Activated T-helper 17 cell treated with anti-CD3 and anti-CD28 coated beads, Interleukin-2, amount 50 U/mL, for 72 hours (primary cell): ENCODE measurements at regions not wholly inside any gene's neighbourhood (a gene's known extent, or its start where the extent isn't known, plus 50 kb on each side); places are given as distances from the start of the nearest gene placed in this dataset.
"Not testable (repeated sequence)": the region's sequence is repeated elsewhere in the genome, so short reads cannot be mapped to it uniquely, and the experiment has no call there.

Experiments used
- ATAC-seq: fragments of 150-1000 bp; cut with Tn5 transposase; replicated peaks from 2 replicates; pipeline ENCODE4 v1.10.0; 2021; ENCODE audit warnings: mild to moderate bottlenecking, moderate library complexity
- H3K27ac Mint-ChIP-seq: one replicate; pipeline ENCODE4 v1.8.0; 2022; ENCODE audit warnings: mixed read lengths
- H3K27me3 Mint-ChIP-seq: one replicate; pipeline ENCODE4 v1.8.0; 2022; ENCODE audit warnings: mixed read lengths
- H3K36me3 Mint-ChIP-seq: one replicate; pipeline ENCODE4 v1.8.0; 2022; ENCODE audit warnings: low read depth, mild to moderate bottlenecking, mixed read lengths
- H3K4me1 Mint-ChIP-seq: one replicate; pipeline ENCODE4 v1.8.0; 2022; ENCODE audit warnings: mixed read lengths
- H3K4me3 Mint-ChIP-seq: one replicate; pipeline ENCODE4 v1.8.0; 2022; ENCODE audit warnings: mild to moderate bottlenecking, mixed read lengths
- H3K9me3 Mint-ChIP-seq: one replicate; pipeline ENCODE4 v1.8.0; 2022; ENCODE audit warnings: mixed read lengths

DNA sequence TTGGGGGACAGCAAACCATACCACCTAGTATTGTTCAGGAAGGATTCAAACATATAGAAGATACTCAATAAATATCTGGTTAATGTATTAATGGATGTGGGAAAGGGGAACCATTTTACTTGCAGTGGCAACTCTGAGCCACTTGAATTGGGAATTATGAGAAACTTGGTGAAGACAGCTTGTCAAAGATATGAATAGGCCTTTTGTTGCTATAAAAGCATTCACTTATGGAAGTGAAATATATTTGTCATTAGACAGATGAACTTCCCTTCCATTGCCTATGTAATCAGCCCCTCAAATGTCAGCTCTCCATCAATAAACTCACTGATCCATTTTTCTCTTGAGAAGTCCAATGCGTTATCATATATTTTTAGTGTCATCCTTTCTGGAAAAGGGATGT is 56.1 kb downstream of the GPR85 start:
- Mint-ChIP-seq H3K36me3 (no peaks in the 10 kb centered on the region), H3K4me3 (no peak overlapping the region), H3K27me3 (peaks cover 13% of the 10 kb centered on the region), H3K9me3 (no peaks in the 10 kb centered on the region), H3K27ac (no peak overlapping the region), H3K4me1 (no peaks in the 10 kb centered on the region)
- no peak for ATAC-seq

DNA sequence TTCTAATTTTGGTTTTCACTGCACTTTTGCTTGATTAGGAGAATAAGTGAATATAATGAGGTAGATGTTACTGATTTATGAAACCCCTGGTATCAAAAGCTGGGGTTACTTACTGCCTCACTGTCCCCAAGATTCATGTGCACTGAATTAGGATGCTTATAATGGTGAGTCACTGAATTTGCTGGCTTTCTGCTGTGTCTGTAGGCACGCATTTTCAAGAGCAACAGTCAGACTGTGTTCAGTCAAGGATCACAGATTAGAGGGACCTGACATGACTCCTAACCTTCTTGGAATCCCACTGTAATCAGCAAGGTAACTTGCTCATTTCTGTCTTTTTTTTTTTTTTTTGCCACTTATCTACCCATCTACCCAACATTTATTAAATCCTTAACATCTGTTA is 59.7 kb downstream of the GPR85 start:
- no peaks in the 10 kb centered on the region for H3K9me3 Mint-ChIP-seq
- H3K27ac Mint-ChIP-seq = no peak overlapping the region
- no peaks in the 10 kb centered on the region for H3K36me3 Mint-ChIP-seq
- H3K4me1 Mint-ChIP-seq = no peaks in the 10 kb centered on the region
- peaks cover 5% of the 10 kb centered on the region for H3K27me3 Mint-ChIP-seq
- ATAC-seq = no peak
- H3K4me3 Mint-ChIP-seq = no peak overlapping the region

DNA sequence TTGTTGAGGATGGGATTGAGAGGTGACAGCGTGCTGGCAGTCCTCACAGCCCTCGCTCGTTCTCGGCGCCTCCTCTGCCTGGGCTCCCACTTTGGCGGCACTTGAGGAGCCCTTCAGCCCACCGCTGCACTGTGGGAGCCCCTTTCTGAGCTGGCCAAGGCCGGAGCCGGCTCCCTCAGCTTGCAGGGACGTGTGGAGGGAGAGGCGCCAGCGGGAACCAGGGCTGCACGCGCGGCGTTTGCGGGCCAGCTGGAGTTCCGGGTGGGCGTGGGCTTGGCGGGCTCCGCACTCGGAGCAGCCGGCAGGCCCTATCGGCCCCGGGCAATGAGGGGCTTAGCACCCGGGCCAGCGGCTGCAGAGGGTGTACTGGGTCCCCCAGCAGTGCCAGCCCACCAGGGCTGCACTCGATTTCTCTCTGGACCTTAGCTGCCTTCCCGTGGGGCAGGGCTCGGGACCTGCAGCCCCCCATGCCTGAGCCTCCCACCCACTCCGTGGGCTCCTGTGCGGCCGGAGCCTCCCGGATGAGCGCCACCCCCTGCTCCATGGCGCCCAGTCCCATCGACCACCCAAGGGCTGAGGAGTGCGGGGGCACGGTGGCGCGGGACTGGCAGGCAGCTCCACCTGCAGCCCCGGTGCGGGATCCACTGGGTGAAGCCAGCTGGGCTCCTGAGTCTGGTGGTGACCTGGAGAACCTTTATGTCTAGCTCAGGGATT is 69.3 kb downstream of the GPR85 start:
- H3K27me3 Mint-ChIP-seq, ATAC-seq, H3K4me3 Mint-ChIP-seq, H3K4me1 Mint-ChIP-seq, H3K9me3 Mint-ChIP-seq, H3K36me3 Mint-ChIP-seq, H3K27ac Mint-ChIP-seq: not testable (repeated sequence)

DNA sequence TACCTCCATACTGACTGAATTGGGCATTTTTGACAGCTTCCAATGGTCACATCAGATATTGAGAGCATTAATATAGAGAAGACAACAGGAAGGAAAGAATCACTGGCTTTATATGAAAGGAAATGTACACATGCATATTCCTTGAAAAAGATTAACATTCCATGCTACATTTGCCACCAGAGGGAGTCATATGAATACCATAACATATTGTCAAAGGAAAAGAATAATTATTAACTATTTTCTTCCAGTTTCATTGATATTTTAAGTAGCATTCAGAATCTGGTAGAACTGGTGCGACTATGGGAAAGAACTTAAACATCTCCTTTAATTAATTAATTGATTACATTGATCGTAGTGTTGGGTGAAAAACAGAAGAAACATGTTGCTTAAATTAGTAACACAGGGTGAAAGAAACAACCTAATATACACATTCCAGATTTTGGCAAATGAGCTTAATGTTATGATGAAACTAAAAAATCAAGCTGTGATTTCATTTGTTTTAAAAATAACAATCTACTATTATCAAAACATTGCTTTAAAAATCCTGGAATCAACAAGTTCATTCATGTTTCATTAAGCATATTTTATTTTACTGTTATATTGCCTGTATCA is 71.5 kb downstream of the GPR85 start:
- H3K4me3 Mint-ChIP-seq = no peak overlapping the region
- peaks cover 9% of the 10 kb centered on the region for H3K9me3 Mint-ChIP-seq

DNA sequence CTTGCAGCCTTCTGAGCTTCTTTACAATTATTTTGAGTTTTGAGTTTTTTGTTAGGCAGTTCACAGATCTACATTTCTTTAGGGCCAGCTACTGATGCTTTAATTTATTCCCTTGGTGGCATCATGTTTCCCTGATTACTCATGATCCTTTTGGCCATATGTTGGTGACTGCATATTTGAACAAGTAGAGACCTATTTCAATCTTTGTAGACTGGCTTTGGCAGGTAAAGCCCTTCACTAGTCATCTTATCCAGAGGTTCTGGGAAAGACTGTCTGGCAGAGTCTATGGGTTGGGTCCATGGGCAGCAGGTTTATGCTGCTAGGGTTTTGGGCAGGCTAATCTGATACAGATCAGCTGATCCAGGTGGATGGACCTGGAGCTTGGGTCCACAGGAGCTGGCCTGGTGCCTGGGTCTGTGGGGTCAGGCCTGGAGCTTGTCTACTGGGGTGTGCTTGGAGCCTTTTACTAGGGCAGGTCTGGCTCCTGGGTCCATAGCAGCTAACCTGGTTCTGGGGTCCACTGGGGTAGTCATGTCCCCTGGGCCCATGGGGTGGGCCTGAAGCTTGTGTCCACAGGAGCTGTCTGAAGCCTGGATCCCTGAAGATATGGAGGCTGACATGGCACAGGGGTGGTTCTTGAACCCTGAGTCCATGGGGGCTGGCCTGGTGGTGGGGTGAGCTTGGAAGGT is 72.7 kb downstream of the GPR85 start:
- Mint-ChIP-seq H3K4me3 (no peak overlapping the region), H3K4me1 (no peaks in the 10 kb centered on the region), H3K27me3 (peaks cover 3% of the 10 kb centered on the region), H3K9me3 (peaks cover 9% of the 10 kb centered on the region), H3K36me3 (no peaks in the 10 kb centered on the region), H3K27ac (no peak overlapping the region)
- ATAC-seq = no peak

More for the DNA sequence above, 71.5 kb downstream of the GPR85 start:
- no peak overlapping the region for H3K27ac Mint-ChIP-seq
- H3K36me3 Mint-ChIP-seq = no peaks in the 10 kb centered on the region
- ATAC-seq = no peak
- no peaks in the 10 kb centered on the region for H3K27me3 Mint-ChIP-seq
- H3K4me1 Mint-ChIP-seq = no peaks in the 10 kb centered on the region

DNA sequence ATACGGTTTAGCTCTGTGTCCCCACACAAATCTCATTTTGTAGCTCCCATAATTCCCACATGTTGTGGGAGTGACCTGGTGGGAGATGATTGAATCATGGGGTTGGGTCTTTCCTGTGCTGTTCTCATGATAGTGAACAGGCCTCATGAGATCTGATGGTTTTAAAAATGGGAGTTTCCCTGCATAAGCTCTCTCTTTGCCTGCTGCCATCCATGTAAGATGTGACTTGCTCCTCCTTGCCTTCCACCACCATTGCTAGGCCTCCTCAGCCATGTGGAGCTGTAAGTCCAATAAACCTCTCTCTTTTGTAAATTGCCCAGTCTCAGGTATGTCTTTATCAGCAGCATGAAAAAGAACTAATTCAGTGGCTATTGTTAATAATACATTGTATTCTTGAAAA is 73.8 kb downstream of the GPR85 start:
- H3K9me3 Mint-ChIP-seq, H3K27ac Mint-ChIP-seq, ATAC-seq, H3K27me3 Mint-ChIP-seq, H3K36me3 Mint-ChIP-seq, H3K4me1 Mint-ChIP-seq, H3K4me3 Mint-ChIP-seq: not testable (repeated sequence)

DNA sequence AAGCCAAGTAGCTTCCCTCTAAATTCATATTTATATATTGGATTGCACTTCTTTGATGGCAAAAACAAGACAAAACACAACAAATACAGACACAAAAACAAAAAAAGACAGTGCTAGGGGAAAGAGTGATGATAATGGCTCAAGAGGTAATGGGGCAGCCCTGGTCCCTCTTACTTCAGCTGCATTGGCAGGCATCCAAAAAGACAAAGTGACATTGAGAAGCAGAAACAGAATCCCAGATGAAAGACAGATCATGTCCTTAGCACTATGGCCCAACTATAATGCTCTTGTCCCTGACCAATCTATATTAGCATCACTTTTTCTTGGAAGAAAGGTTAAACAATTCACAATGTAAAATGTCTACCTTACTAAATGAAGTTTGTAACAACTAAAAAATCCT is 76.2 kb downstream of the GPR85 start:
- peaks cover 7% of the 10 kb centered on the region for H3K27me3 Mint-ChIP-seq
- H3K4me1 Mint-ChIP-seq = no peaks in the 10 kb centered on the region
- peaks cover 9% of the 10 kb centered on the region for H3K9me3 Mint-ChIP-seq
- no peak overlapping the region for H3K4me3 Mint-ChIP-seq
- no peaks in the 10 kb centered on the region for H3K36me3 Mint-ChIP-seq
- H3K27ac Mint-ChIP-seq = no peak overlapping the region
- ATAC-seq = no peak

DNA sequence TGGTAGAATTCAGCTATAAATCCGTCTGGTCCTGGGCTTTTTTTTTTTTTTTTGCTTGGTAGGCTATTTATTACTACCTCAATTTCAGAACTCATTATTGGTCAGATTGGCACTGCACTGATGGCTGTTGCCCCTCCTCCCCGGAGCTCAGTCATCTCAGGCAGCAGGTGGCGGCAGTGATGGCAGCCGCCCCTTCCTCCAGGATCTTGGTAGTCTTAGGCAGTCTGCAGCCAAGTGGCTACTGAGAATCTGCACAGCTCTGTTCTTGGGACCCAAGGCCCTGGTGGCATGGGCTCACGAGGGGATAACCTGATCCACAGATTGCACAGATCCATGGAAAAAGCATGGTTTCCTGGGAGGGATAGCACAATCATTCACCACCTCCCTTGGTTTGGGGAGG is 77.9 kb downstream of the GPR85 start:
- Mint-ChIP-seq H3K4me3 (no peak overlapping the region), H3K4me1 (no peaks in the 10 kb centered on the region), H3K36me3 (no peaks in the 10 kb centered on the region), H3K9me3 (peaks cover 9% of the 10 kb centered on the region), H3K27ac (no peak overlapping the region), H3K27me3 (peaks cover 7% of the 10 kb centered on the region)
- no peak for ATAC-seq

DNA sequence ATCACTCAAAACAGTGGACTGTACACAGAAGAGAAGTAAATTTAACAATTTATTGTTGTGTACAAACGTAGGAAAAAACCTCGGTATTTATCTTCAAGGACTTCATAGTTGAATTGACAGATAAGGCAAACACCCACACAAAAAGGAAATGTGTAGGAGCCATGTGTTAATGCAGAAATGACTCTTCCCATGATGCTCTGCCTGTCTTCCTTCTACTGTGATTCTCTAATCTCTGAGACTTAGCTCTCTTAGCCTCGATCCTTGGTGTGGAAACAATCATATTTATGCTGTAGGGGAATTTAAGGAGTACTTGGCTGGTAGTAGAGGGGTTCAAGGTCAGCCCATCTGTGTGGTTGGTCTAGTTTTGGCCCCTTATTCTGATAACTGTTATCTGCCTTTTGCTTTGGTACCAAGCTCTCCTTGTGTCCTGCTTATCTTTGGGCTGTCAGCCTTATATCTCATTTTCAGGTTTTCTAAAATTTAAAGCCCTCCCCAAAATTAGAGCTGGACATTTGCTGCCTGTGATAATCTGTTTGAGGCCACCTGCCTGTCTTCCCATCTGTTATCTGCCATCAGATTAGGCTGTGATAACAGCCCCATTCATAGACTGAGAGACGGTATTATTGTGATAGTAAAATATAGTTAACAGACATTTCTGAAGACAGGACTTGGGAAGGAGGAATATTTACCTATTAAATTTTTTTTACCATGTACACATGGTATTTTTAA is 81.7 kb downstream of the GPR85 start:
- Mint-ChIP-seq H3K27me3 (peaks cover 7% of the 10 kb centered on the region), H3K27ac (no peak overlapping the region), H3K4me3 (no peak overlapping the region), H3K9me3 (no peaks in the 10 kb centered on the region), H3K4me1 (no peaks in the 10 kb centered on the region), H3K36me3 (no peaks in the 10 kb centered on the region)
- peak; percentile 29 for ATAC-seq

DNA sequence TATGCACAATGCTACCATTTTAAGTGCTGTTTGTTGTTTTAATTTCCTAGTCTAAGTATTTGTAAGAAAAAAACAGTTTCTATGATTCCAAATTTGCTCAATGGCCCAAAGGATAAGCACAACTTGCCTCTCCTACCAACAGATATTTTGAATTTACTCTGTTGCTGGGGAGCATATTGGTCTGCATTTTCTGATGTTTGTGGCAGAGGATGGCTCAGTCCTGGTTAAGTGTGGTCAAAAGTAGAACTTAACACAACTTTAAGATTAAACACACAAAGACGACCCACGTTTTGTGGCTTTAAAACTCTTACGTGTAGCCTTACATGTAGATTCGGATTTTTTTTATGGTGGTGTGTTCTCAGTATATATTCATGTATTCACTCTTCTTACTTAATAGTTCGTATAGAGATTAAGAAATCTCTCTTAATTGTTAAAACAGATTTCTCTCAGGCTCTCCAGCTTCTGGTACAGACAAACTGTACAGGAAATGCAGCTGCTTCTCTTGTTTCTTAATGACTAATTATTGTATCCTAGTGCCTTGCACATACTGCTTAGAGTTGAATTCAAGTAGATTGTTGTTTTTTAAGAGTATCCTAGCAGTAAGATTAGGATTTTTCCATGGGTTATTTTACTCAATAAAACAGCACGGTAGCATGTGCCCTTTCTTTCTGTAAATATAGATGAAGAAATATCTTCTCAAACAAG is 86.2 kb downstream of the GPR85 start:
- Mint-ChIP-seq H3K4me3 (no peak overlapping the region), H3K36me3 (no peaks in the 10 kb centered on the region), H3K27ac (no peak overlapping the region), H3K27me3 (peaks cover 6% of the 10 kb centered on the region), H3K9me3 (no peaks in the 10 kb centered on the region), H3K4me1 (no peaks in the 10 kb centered on the region)
- no peak for ATAC-seq

DNA sequence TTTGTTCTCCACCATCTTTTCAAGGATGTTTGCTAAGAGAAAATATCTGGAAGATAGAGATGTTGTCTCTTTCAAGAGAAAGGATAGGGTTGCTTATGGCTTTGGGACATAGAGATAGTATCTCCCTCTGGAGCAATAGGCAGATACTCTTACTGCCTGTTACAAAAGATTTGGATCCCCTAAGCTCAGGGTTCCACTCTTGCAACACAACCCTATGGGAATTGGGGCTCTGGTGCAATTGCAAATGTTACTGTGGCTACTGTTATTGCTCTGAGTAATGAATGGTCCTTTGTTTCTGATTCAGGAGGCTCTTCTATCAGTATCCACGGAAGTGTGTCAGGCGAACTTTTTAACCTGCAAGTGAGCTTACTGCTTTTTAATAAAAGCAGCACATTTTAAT is 88.8 kb downstream of the GPR85 start:
- H3K4me1 Mint-ChIP-seq = no peaks in the 10 kb centered on the region
- no peaks in the 10 kb centered on the region for H3K36me3 Mint-ChIP-seq
- H3K9me3 Mint-ChIP-seq = no peaks in the 10 kb centered on the region
- H3K27me3 Mint-ChIP-seq = peaks cover 7% of the 10 kb centered on the region
- no peak overlapping the region for H3K27ac Mint-ChIP-seq
- no peak for ATAC-seq
- no peak overlapping the region for H3K4me3 Mint-ChIP-seq

DNA sequence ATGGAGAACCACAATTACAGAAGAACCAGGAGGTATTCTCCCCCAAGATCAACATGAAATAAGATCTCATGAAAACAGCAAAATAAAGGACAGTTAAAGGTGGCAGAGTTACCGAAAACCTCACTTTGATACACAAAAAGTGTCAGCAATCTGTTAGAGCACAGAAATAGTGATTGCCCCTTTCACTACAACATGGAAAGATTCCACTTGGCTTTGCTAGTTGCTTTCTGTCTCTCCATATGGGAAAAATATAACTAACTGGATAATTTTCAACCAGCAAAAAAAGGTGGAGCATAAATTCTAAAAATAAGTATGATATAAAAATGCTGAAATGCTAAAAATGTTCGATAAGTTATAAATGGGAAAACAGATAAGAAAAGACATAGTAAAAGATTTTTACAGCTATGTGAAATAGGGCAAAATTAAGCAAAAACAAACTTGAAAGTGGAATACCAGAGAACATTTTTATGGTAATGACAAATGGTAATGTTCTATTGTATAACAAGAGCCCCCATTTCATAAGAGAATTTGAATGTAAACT is 90.2 kb downstream of the GPR85 start:
- ATAC-seq = no peak
- Mint-ChIP-seq H3K27me3 (peaks cover 12% of the 10 kb centered on the region), H3K27ac (no peak overlapping the region), H3K4me3 (no peak overlapping the region), H3K36me3 (no peaks in the 10 kb centered on the region), H3K4me1 (no peaks in the 10 kb centered on the region), H3K9me3 (no peaks in the 10 kb centered on the region)

DNA sequence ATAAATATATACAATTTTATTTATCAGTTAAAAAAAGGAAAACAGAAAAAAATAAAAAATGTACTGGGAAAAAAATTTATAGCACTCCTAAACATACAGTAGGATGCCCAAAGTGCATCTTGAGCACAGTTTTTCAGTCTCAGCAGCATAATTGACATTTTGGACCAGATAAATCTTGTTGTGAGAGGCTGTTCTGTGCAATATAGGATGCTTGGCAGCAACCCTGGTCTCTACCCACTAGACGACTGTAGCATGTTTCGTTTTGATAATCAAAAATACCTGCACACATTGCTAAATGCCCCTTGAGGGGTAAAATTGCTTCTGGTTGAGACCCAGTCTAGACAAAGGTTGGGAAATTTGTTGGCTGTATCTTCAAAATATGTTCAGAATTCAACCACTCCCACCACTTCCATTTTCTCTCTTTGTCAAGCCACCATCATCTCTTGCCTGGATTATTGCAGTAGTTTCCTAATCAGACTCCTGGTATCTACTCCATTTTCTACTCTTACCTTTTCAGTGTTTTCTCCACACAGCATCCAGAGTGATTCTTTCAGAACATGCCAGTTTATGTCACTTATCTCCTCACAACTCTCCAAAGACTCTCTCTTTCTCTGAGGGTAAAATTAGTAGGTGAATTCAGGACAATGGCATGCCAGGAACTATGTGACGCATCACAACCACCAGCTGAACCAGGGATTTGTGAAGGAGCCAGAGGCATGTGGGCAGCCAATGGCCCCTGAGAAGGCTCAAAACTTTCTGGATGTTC is 91.4 kb downstream of the GPR85 start:
- H3K36me3 Mint-ChIP-seq = no peaks in the 10 kb centered on the region
- H3K4me1 Mint-ChIP-seq = no peaks in the 10 kb centered on the region
- ATAC-seq = no peak
- no peak overlapping the region for H3K4me3 Mint-ChIP-seq
- no peak overlapping the region for H3K27ac Mint-ChIP-seq
- H3K27me3 Mint-ChIP-seq = peaks cover 12% of the 10 kb centered on the region
- no peaks in the 10 kb centered on the region for H3K9me3 Mint-ChIP-seq
